ENCODE measurements at regions not wholly inside any gene's neighbourhood (a gene's known extent, or its start where the extent isn't known, plus 50 kb on each side); places are given as distances from the start of the nearest gene placed in this dataset.
A peak's percentile ranks its signal among the peaks of the same experiment; 100 is the strongest.

- intact Hi-C loops (cut with DNase I) = no loop called here
- H3K27me3 ChIP-seq = no peaks in the 10 kb centered on the region
- ATAC-seq (no peak), DNase-seq (no peak)
- peaks cover 7% of the 10 kb centered on the region for H3K4me1 ChIP-seq
- no peaks in the 10 kb centered on the region for H3K36me3 ChIP-seq (replicated peaks in 1 of 2; ENCODE audit: insufficient read depth in 1 of 2, low read depth in 2 of 2)
- TF ChIP-seq POLR2A (IDR thresholded peaks at IDR 0.05) = no peak
- no peak for TF ChIP-seq CTCF (IDR thresholded peaks at IDR 0.05)
- no peaks in the 10 kb centered on the region for H3K9me3 ChIP-seq
- H3K27ac ChIP-seq = no peak overlapping the region
- H3K4me3 ChIP-seq = no peak overlapping the region
Measured at GRCh38 chr7:25658375-25658774, 430.1 kb upstream of the NPVF start.

- intact Hi-C loops (cut with DNase I) = no loop called here
Measured at GRCh38 chr7:25659841-25660240, 431.6 kb upstream of the NPVF start.

GRCh38 chr7:25662841-25663800 lies 434.8 kb upstream of the NPVF start:
- Histone ChIP-seq H3K27me3 (no peaks in the 10 kb centered on the region), H3K27ac (no peak overlapping the region), H3K9me3 (no peaks in the 10 kb centered on the region), H3K36me3 (replicated peaks in 1 of 2; ENCODE audit: insufficient read depth in 1 of 2, low read depth in 2 of 2) (no peaks in the 10 kb centered on the region), H3K4me3 (no peak overlapping the region), H3K4me1 (peaks cover 15% of the 10 kb centered on the region)
- DNase-seq (peak in 1 of 4 donors; percentile 21), ATAC-seq (no peak)
- intact Hi-C loops (cut with DNase I) = no loop called here
- TF ChIP-seq CTCF (IDR thresholded peaks at IDR 0.05) (no peak), POLR2A (IDR thresholded peaks at IDR 0.05) (no peak)
- 49 to 50% methylated on average over 10 of the region's 10 CpGs for WGBS, 2 donors

More at GRCh38 chr7:25659841-25660240, 431.6 kb upstream of the NPVF start:
- no peaks in the 10 kb centered on the region for H3K27me3 ChIP-seq
- no peak for DNase-seq
- no peak for ATAC-seq
- WGBS, 2 donors = 62 to 70% methylated on average over 6 of the region's 6 CpGs
- no peaks in the 10 kb centered on the region for H3K9me3 ChIP-seq
- no peaks in the 10 kb centered on the region for H3K36me3 ChIP-seq (replicated peaks in 1 of 2; ENCODE audit: insufficient read depth in 1 of 2, low read depth in 2 of 2)
- TF ChIP-seq CTCF (IDR thresholded peaks at IDR 0.05) (no peak), POLR2A (IDR thresholded peaks at IDR 0.05) (no peak)
- H3K4me3 ChIP-seq = no peak overlapping the region
- peaks cover 15% of the 10 kb centered on the region for H3K4me1 ChIP-seq
- H3K27ac ChIP-seq = no peak overlapping the region

- no peaks in the 10 kb centered on the region for H3K27me3 ChIP-seq
- H3K9me3 ChIP-seq = no peaks in the 10 kb centered on the region
- intact Hi-C loops (cut with DNase I) = no loop called here
- DNase-seq (peak in 1 of 4 donors; percentile 27), ATAC-seq (no peak)
- 25 to 31% methylated on average over 4 of the region's 4 CpGs for WGBS, 2 donors
- H3K27ac ChIP-seq = no peak overlapping the region
- TF ChIP-seq CTCF (IDR thresholded peaks at IDR 0.05) = no peak
- no peak for TF ChIP-seq POLR2A (IDR thresholded peaks at IDR 0.05)
- no peaks in the 10 kb centered on the region for H3K36me3 ChIP-seq (replicated peaks in 1 of 2; ENCODE audit: insufficient read depth in 1 of 2, low read depth in 2 of 2)
- H3K4me1 ChIP-seq = peaks cover 15% of the 10 kb centered on the region
- H3K4me3 ChIP-seq = no peak overlapping the region
Measured at GRCh38 chr7:25663877-25664276, 435.6 kb upstream of the NPVF start.

- no peak for TF ChIP-seq CTCF (IDR thresholded peaks at IDR 0.05)
- no peak for TF ChIP-seq POLR2A (IDR thresholded peaks at IDR 0.05)
- Histone ChIP-seq H3K4me3 (no peak overlapping the region), H3K36me3 (replicated peaks in 1 of 2; ENCODE audit: insufficient read depth in 1 of 2, low read depth in 2 of 2) (no peaks in the 10 kb centered on the region), H3K4me1 (peaks cover 15% of the 10 kb centered on the region), H3K27ac (no peak overlapping the region), H3K9me3 (no peaks in the 10 kb centered on the region), H3K27me3 (no peaks in the 10 kb centered on the region)
- DNase-seq = no peak
- no peak for ATAC-seq
- 55 to 68% methylated on average over 2 of the region's 2 CpGs for WGBS, 2 donors
- intact Hi-C loops (cut with DNase I) = no loop called here
Measured at GRCh38 chr7:25664593-25664992, 436.3 kb upstream of the NPVF start.
